Transverse colon (tissue), 4 donors: ENCODE measurements at regions not wholly inside any gene's neighbourhood (a gene's known extent, or its start where the extent isn't known, plus 50 kb on each side); places are given as distances from the start of the nearest gene placed in this dataset.

Experiments
- DNase-seq: peaks from one replicate; pipeline ENCODE4 v3.0.0-alpha.2; 2019
- H3K27ac ChIP-seq, 4 donors: fragments of 200-600 bp; sonication (generic); 2 replicates each; pipeline ENCODE4 v1.5.1; 2016 to 2018; ENCODE audit warnings: inconsistent platforms in 4 of 4
- H3K27me3 ChIP-seq: fragments of 200-600 bp; sonication (generic); 2 replicates; pipeline ENCODE4 v1.5.1; 2017; ENCODE audit warnings: inconsistent platforms
- H3K36me3 ChIP-seq, 4 donors: fragments of 200-600 bp; sonication (generic); 2 replicates each; pipeline ENCODE4 v1.5.1; 2017 to 2019; ENCODE audit warnings: inconsistent platforms in 4 of 4
- H3K4me1 ChIP-seq, 4 donors: fragments of 200-600 bp; sonication (generic); 2 replicates each; pipeline ENCODE4 v1.5.1; 2017 to 2020; ENCODE audit warnings: inconsistent platforms in 4 of 4
- H3K4me3 ChIP-seq, 4 donors: fragments of 200-600 bp; sonication (generic); 1 replicate in 1 of 4; 2 replicates in 3 of 4; pipeline versions ENCODE4 v1.5.1 to v1.6.1; 2017 to 2019; ENCODE audit warnings: inconsistent platforms in 4 of 4
- H3K9me3 ChIP-seq, 2 donors: fragments of 200-600 bp; sonication (generic); 2 replicates each; pipeline ENCODE4 v1.5.1; 2017 to 2019; ENCODE audit warnings: inconsistent platforms in 2 of 2
- EP300 ChIP-seq: sonication (generic); formaldehyde crosslinking; IDR thresholded peaks from one replicate; pipeline ENCODE4 v1.6.1; 2017; ENCODE audit warnings: antibody characterized with exemption, low read depth
- POLR2A ChIP-seq: fragments of 450-650 bp; IDR thresholded peaks from one replicate; pipeline ENCODE4 v1.6.1; 2016; ENCODE audit warnings: antibody characterized with exemption, mild to moderate bottlenecking, moderate library complexity
- POLR2AphosphoS5 ChIP-seq, 3 donors: sonication (generic); formaldehyde crosslinking; IDR thresholded peaks; one replicate each; pipeline ENCODE4 v1.6.1; 2016; ENCODE audit warnings: antibody characterized with exemption in 3 of 3
- WGBS, 2 donors: methylation state at CpG; one replicate each; pipeline ENCODE4 v1.1.5; 2018; ENCODE audit warnings: low coverage in 1 of 2; 5-methylcytosine and 5-hydroxymethylcytosine counted together
- in situ Hi-C, 4 donors: fragments of 200-750 bp; cut with MboI; loops; one replicate each; pipeline versions ENCODE4 v1.15.0 to v1.15.1; 2017; ENCODE audit warnings: low sequenced_read_pairs in 3 of 4, low pct_ligation_motif_present in 1 of 4, low pct_unique_long_range_greater_than_20kb in 1 of 4
- intact Hi-C: fragments of 100-400 bp; cut with DNase I; formaldehyde crosslinking; loops from one replicate; pipeline ENCODE4 v1.15.1; 2023; ENCODE audit warnings: low total_unique reads
- TF ChIP-seq, protein P1 (sequence below), 5 experiments: fragments of 200-600 bp in 3 of 5; fragments of 450-650 bp in 2 of 5; sonication (generic) in 3 of 5; IDR thresholded peaks; 1 replicate in 2 of 5; 2 replicates in 3 of 5; pipeline ENCODE4 v1.5.1; 2016 to 2017; ENCODE audit warnings: antibody characterized with exemption in 5 of 5, inconsistent platforms in 3 of 5, mild to moderate bottlenecking in 2 of 5, moderate library complexity in 1 of 5

- no peaks in the 10 kb centered on the region for H3K36me3 ChIP-seq
- H3K4me1 ChIP-seq = no peaks in the 10 kb centered on the region
- DNase-seq = no peak
- no peaks in the 10 kb centered on the region for H3K27me3 ChIP-seq
- no peak overlapping the region for H3K27ac ChIP-seq
- H3K9me3 ChIP-seq = no peaks in the 10 kb centered on the region
- H3K4me3 ChIP-seq = no peak overlapping the region
- TF ChIP-seq, protein P1, sequence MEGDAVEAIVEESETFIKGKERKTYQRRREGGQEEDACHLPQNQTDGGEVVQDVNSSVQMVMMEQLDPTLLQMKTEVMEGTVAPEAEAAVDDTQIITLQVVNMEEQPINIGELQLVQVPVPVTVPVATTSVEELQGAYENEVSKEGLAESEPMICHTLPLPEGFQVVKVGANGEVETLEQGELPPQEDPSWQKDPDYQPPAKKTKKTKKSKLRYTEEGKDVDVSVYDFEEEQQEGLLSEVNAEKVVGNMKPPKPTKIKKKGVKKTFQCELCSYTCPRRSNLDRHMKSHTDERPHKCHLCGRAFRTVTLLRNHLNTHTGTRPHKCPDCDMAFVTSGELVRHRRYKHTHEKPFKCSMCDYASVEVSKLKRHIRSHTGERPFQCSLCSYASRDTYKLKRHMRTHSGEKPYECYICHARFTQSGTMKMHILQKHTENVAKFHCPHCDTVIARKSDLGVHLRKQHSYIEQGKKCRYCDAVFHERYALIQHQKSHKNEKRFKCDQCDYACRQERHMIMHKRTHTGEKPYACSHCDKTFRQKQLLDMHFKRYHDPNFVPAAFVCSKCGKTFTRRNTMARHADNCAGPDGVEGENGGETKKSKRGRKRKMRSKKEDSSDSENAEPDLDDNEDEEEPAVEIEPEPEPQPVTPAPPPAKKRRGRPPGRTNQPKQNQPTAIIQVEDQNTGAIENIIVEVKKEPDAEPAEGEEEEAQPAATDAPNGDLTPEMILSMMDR (IDR thresholded peaks at IDR 0.05) = no peak
- TF ChIP-seq POLR2A = no peak
- no peak for TF ChIP-seq POLR2AphosphoS5 (IDR thresholded peaks at IDR 0.05)
- TF ChIP-seq EP300 = no peak
- intact Hi-C loops = no loop called here
- WGBS, 2 donors = 64% methylated on average over 2 of the region's 2 CpGs; no CpG with 5 or more reads in 1 of the 2 donors
- in situ Hi-C loops = no loop called here
These were observed 128.3 kb upstream of the MKI67 start for GRCh38 chr10:128254476-128254875.

GRCh38 chr10:128257428-128257827 lies 131.2 kb upstream of the MKI67 start:
- Histone ChIP-seq H3K27me3 (no peaks in the 10 kb centered on the region), H3K27ac (no peak overlapping the region), H3K9me3 (no peaks in the 10 kb centered on the region), H3K4me3 (no peak overlapping the region), H3K36me3 (no peaks in the 10 kb centered on the region), H3K4me1 (no peaks in the 10 kb centered on the region)
- DNase-seq = no peak
- intact Hi-C loops (no loop called here), in situ Hi-C loops (no loop called here)
- 93 to 100% methylated on average over 2 of the region's 2 CpGs for WGBS, 2 donors
- TF ChIP-seq POLR2A = no peak
- no peak for TF ChIP-seq EP300
- TF ChIP-seq, protein P1 (IDR thresholded peaks at IDR 0.05) = no peak

- Histone ChIP-seq H3K36me3 (no peaks in the 10 kb centered on the region), H3K27me3 (peaks cover 5% of the 10 kb centered on the region), H3K4me1 (no peaks in the 10 kb centered on the region), H3K9me3 (no peaks in the 10 kb centered on the region), H3K4me3 (no peak overlapping the region), H3K27ac (no peak overlapping the region)
- in situ Hi-C loops (no loop called here), intact Hi-C loops (no loop called here)
- DNase-seq = no peak
- 68 to 83% methylated on average over 3 of the region's 3 CpGs for WGBS, 2 donors
- no peak for TF ChIP-seq POLR2A
- no peak for TF ChIP-seq POLR2AphosphoS5 (IDR thresholded peaks at IDR 0.05)
- TF ChIP-seq EP300 = no peak
- TF ChIP-seq, protein P1 (IDR thresholded peaks at IDR 0.05) = no peak
These were observed 132.3 kb upstream of the MKI67 start for GRCh38 chr10:128258421-128258976.

DNA sequence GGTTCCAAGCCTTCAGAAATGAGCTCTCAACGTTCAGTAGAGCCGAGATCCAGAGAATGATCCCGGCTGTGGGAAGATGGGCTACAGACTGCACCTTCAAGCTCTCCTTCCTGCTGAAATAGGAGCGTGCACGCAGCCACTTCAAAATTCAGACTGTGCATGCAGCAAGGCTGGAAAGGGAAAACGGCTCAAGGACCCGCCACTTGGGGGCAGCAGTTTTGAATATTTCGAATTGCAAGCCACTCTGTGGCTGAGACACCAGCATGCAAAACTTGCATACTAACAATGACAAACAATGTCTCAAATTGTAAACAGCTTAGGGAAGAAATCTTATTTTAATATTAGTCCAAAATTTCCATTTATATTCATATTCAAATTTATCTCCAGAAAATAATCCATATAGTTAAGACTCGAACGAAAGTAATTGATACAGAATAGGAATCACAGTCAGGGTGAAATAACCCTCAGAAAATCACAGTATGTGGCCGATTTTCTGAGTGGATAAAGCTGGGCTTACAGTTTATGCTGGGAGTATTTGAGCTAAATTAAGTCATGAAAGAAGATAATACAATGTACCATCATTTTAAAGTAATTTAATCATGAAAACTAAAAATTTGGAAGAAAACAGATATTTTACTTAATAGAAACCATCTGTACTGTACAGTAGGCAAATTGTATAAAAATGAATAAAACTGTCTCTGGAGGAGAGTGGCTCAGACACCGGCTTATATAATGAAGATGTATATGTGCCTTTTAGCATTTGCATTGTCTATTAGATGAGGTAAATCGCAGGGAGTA lies 137.9 kb upstream of the MKI67 start:
- Histone ChIP-seq H3K36me3 (no peaks in the 10 kb centered on the region), H3K27ac (no peak overlapping the region), H3K27me3 (peaks cover 51% of the 10 kb centered on the region), H3K9me3 (no peaks in the 10 kb centered on the region), H3K4me3 (no peak overlapping the region), H3K4me1 (no peaks in the 10 kb centered on the region)
- TF ChIP-seq, protein P1 (IDR thresholded peaks at IDR 0.05) = peak; percentile 37 to 57 (median 45)
- TF ChIP-seq POLR2A = no peak
- TF ChIP-seq POLR2AphosphoS5 (IDR thresholded peaks at IDR 0.05) = no peak
- in situ Hi-C loops = no loop called here
- intact Hi-C loops = no loop called here
- peak; percentile 62 for DNase-seq
- 29% methylated on average over 13 of the region's 13 CpGs for WGBS, 2 donors
